CD4-positive, alpha-beta T cell (primary cell): ENCODE measurements at regions not wholly inside any gene's neighbourhood (a gene's known extent, or its start where the extent isn't known, plus 50 kb on each side); places are given as distances from the start of the nearest gene placed in this dataset.

Source experiments
- ATAC-seq: fragments of 200-7000 bp; cut with Tn5 transposase; one replicate; pipeline ENCODE4 v1.10.0; 2022; ENCODE audit warnings: mild to moderate bottlenecking; ENCODE audit not compliant: poor library complexity
- CTCF ChIA-PET: fragments of 350-600 bp; sonication (Branson Sonifier 250); formaldehyde crosslinking; loops from one replicate; lab custom pipeline; 2021; ENCODE audit warnings: antibody characterized with exemption, inconsistent platforms; lab: Charles Lee
- POLR2A ChIA-PET: fragments of 350-600 bp; sonication (Branson Sonifier 250); formaldehyde crosslinking; loops from one replicate; lab custom pipeline; 2021; ENCODE audit warnings: antibody characterized with exemption, inconsistent platforms; lab: Charles Lee
- DNase-seq, 14 experiments: peaks; one replicate each; pipeline ENCODE4 v3.0.0-alpha.2; 2013 to 2020; ENCODE audit warnings: mixed read lengths in 2 of 14
- H3K27ac ChIP-seq, 2 donors: one replicate each; pipeline versions ENCODE4 v1.5.1 to v1.7.0; 2013; ENCODE audit warnings: low read length in 2 of 2, low read depth in 1 of 2, mild to moderate bottlenecking in 1 of 2
- H3K27me3 ChIP-seq, 2 experiments: 1 replicate in 1 of 2; 2 replicates in 1 of 2; pipeline versions ENCODE4 v1.6.1 to v1.7.0; 2013; ENCODE audit warnings: low read length in 2 of 2, control low read depth in 1 of 2, mild to moderate bottlenecking in 1 of 2, moderate library complexity in 1 of 2; ENCODE audit not compliant: insufficient read depth in 2 of 2, control insufficient read depth in 1 of 2
- H3K36me3 ChIP-seq: one replicate; pipeline ENCODE4 v1.6.1; 2013; ENCODE audit warnings: low read length, control low read depth; ENCODE audit not compliant: insufficient read depth
- H3K4me1 ChIP-seq: one replicate; pipeline ENCODE4 v1.6.1; 2013; ENCODE audit warnings: low read length, control low read depth; ENCODE audit not compliant: insufficient read depth
- H3K4me3 ChIP-seq: one replicate; pipeline ENCODE4 v1.5.1; 2013; ENCODE audit warnings: mild to moderate bottlenecking, low read length, moderate library complexity
- H3K9me3 ChIP-seq, 2 experiments: 1 replicate in 1 of 2; 2 replicates in 1 of 2; pipeline versions ENCODE4 v1.6.1 to v1.7.0; 2013; ENCODE audit warnings: low read length in 2 of 2, mild to moderate bottlenecking in 2 of 2, control low read depth in 1 of 2, moderate library complexity in 1 of 2; ENCODE audit not compliant: control insufficient read depth in 1 of 2, insufficient read depth in 1 of 2
- H3K27ac Mint-ChIP-seq: one replicate; pipeline ENCODE4 v1.8.0; 2020; ENCODE audit warnings: mixed read lengths
- H3K27me3 Mint-ChIP-seq: one replicate; pipeline ENCODE4 v1.8.0; 2021; ENCODE audit warnings: mixed read lengths
- H3K36me3 Mint-ChIP-seq: one replicate; pipeline ENCODE4 v1.8.0; 2021; ENCODE audit warnings: low read depth, mixed read lengths
- H3K4me1 Mint-ChIP-seq: one replicate; pipeline ENCODE4 v1.8.0; 2021; ENCODE audit warnings: low read depth, mixed read lengths
- H3K4me3 Mint-ChIP-seq: one replicate; pipeline ENCODE4 v1.8.0; 2020; ENCODE audit warnings: mild to moderate bottlenecking, mixed read lengths
- H3K9me3 Mint-ChIP-seq: one replicate; pipeline ENCODE4 v1.8.0; 2020; ENCODE audit warnings: mixed read lengths
- CTCF ChIP-seq: fragments of 200-600 bp; IDR thresholded peaks from one replicate; pipeline ENCODE4 v1.8.0; 2022; ENCODE audit warnings: antibody characterized with exemption, mild to moderate bottlenecking
- intact Hi-C, 2 experiments: fragments of 100-400 bp; cut with DNase I in 1 of 2; cut with micrococcal nuclease in 1 of 2; formaldehyde crosslinking; loops; one replicate each; pipeline versions ENCODE4 v1.15.1 to v1.9.0; 2023 to 2025; cut with DNase I, micrococcal nuclease

DNA sequence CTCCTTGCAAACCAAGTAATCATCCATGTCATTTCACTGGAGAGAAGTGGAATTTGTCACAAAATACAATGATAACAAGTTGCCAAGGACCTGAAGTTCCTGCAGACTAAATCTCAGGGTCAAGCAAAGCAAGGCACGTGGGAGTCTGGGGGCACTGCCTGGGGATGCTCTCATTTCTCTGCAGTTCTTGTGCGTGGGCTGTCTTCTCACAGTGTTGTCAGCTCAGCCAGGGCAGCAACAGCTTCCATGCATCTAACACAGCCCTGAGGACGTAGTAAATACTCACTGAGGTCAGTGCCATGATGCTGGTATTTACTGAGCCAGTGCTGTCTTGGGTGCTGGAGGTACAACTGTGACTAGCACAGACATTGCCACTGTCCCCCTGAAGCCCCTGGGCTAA, 62.9 kb upstream of the CMKLR1 start:
- Histone ChIP-seq H3K27me3 (peaks cover 0 to 5% of the 10 kb centered on the region in 2 experiments), H3K36me3 (no peaks in the 10 kb centered on the region), H3K4me3 (no peak overlapping the region), H3K27ac (no peak overlapping the region), H3K4me1 (no peaks in the 10 kb centered on the region), H3K9me3 (no peaks in the 10 kb centered on the region)
- H3K4me3 Mint-ChIP-seq: no peak overlapping the region
- CTCF ChIA-PET: no interaction called here
- no peak for TF ChIP-seq CTCF
- peaks cover 8% of the 10 kb centered on the region for H3K9me3 Mint-ChIP-seq
- intact Hi-C loops: no loop called here
- POLR2A ChIA-PET: no interaction called here
- H3K27me3 Mint-ChIP-seq: peaks cover 27% of the 10 kb centered on the region
- DNase-seq (no peak), ATAC-seq (no peak)
- no peaks in the 10 kb centered on the region for H3K36me3 Mint-ChIP-seq
- no peaks in the 10 kb centered on the region for H3K4me1 Mint-ChIP-seq
- no peak overlapping the region for H3K27ac Mint-ChIP-seq

DNA sequence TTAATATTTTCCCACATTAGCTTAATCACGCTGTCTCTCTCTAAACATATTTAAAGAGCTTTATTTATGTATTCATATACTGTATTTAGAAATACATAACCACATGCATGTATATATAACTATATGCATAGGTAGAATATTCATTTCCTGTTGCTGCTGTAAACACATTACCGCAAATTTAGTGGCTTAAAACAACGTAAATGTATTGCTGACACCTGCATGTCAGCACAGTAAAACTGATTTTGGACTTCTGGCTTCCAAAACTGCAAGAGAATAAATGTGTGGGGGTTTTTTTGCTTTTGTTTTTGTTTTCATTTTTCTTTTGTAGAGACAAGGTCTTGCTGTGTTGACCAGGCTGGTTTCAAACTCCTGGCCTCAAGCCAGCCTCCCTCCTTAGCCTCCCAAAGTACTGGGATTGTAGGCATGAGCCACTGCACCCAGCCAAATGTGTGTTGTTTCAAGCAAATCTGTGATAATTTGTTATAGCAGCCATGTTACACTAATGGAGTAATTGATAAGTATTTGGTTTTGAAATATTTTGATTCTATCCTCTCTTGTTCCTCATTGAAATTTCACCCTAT, 61.9 kb upstream of the CMKLR1 start:
- ATAC-seq (no peak), DNase-seq (no peak)
- ChIA-PET CTCF (no interaction called here), POLR2A (no interaction called here)
- H3K4me1 ChIP-seq: no peaks in the 10 kb centered on the region
- Mint-ChIP-seq H3K4me1 (no peaks in the 10 kb centered on the region), H3K27ac (no peak overlapping the region), H3K9me3 (peaks cover 10% of the 10 kb centered on the region), H3K27me3 (peaks cover 28% of the 10 kb centered on the region), H3K36me3 (no peaks in the 10 kb centered on the region), H3K4me3 (no peak overlapping the region)
- H3K36me3 ChIP-seq: no peaks in the 10 kb centered on the region
- peaks cover 0 to 3% of the 10 kb centered on the region in 2 experiments for H3K9me3 ChIP-seq
- intact Hi-C loops: no loop called here
- H3K4me3 ChIP-seq: no peak overlapping the region
- H3K27ac ChIP-seq: no peak overlapping the region
- TF ChIP-seq CTCF: no peak
- peaks cover 0 to 5% of the 10 kb centered on the region in 2 experiments for H3K27me3 ChIP-seq

DNA sequence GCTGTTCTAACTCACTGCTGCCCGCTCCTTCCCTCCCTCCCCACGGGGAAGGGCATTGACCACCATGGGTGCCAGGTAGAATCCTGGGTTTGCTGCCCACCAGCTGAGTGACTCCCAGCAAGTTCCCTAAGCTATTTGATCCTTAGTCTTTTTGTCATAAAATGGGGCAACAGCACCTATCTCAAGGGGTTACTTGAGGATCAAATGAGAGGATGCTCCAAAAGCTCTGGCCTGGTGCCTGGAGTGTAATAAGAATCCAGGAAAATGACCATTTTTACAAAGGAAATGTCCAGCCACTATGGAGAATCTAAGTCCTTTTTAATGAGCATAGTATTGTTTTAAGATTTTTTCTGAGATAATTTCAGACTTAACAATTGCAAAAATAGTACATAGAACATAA, 61.4 kb upstream of the CMKLR1 start:
- no peak overlapping the region for H3K4me3 Mint-ChIP-seq
- Histone ChIP-seq H3K27ac (no peak overlapping the region), H3K4me1 (no peaks in the 10 kb centered on the region), H3K4me3 (no peak overlapping the region), H3K27me3 (peaks cover 0 to 5% of the 10 kb centered on the region in 2 experiments), H3K36me3 (no peaks in the 10 kb centered on the region), H3K9me3 (peaks cover 0 to 3% of the 10 kb centered on the region in 2 experiments)
- H3K27ac Mint-ChIP-seq: no peak overlapping the region
- TF ChIP-seq CTCF: no peak
- DNase-seq (no peak), ATAC-seq (no peak)
- intact Hi-C loops: no loop called here
- ChIA-PET CTCF (no interaction called here), POLR2A (no interaction called here)
- H3K9me3 Mint-ChIP-seq: peaks cover 4% of the 10 kb centered on the region
- peaks cover 30% of the 10 kb centered on the region for H3K27me3 Mint-ChIP-seq
- no peaks in the 10 kb centered on the region for H3K4me1 Mint-ChIP-seq
- no peaks in the 10 kb centered on the region for H3K36me3 Mint-ChIP-seq
